Prostate gland (tissue), 2 donors: ENCODE measurements at regions not wholly inside any gene's neighbourhood (a gene's known extent, or its start where the extent isn't known, plus 50 kb on each side); places are given as distances from the start of the nearest gene placed in this dataset.
"Not testable (repeated sequence)": the region's sequence is repeated elsewhere in the genome, so short reads cannot be mapped to it uniquely, and the experiment has no call there.

ENCODE experiments used
- DNase-seq: peaks from one replicate; pipeline ENCODE4 v3.0.0-alpha.2; 2019; ENCODE audit warnings: low spot score
- H3K27ac ChIP-seq, 2 donors: fragments of 200-600 bp; sonication (generic); 2 replicates each; pipeline ENCODE4 v1.5.1; 2017 to 2019
- H3K27me3 ChIP-seq: fragments of 200-600 bp; sonication (generic); replicated peaks from 2 replicates; pipeline ENCODE4 v1.5.1; 2019; ENCODE audit not compliant: insufficient read depth
- H3K36me3 ChIP-seq, 2 donors: fragments of 200-600 bp; sonication (generic); 1 replicate in 1 of 2; 2 replicates in 1 of 2; pipeline versions ENCODE4 v1.5.1 to v1.8.1; 2017 to 2019
- H3K4me1 ChIP-seq: fragments of 200-600 bp; sonication (generic); replicated peaks from 2 replicates; pipeline ENCODE4 v1.5.1; 2019
- H3K4me3 ChIP-seq, 2 donors: fragments of 200-600 bp; sonication (generic); 2 replicates each; pipeline ENCODE4 v1.5.1; 2017 to 2019
- H3K9me3 ChIP-seq: fragments of 200-600 bp; sonication (generic); 2 replicates; pipeline ENCODE4 v1.5.1; 2017
- POLR2A ChIP-seq: fragments of 450-650 bp; IDR thresholded peaks from one replicate; pipeline ENCODE4 v1.6.1; 2016; ENCODE audit warnings: antibody characterized with exemption, mild to moderate bottlenecking
- POLR2AphosphoS5 ChIP-seq: sonication (generic); formaldehyde crosslinking; IDR thresholded peaks from one replicate; pipeline ENCODE4 v1.6.1; 2017; ENCODE audit warnings: antibody characterized with exemption
- WGBS: methylation state at CpG from one replicate; pipeline ENCODE4 v1.1.5; 2018; 5-methylcytosine and 5-hydroxymethylcytosine counted together
- intact Hi-C: fragments of 100-400 bp; cut with DNase I; formaldehyde crosslinking; loops from one replicate; pipeline ENCODE4 v1.14.2; 2022
- TF ChIP-seq, protein P1 (sequence below), 4 experiments: fragments of 200-600 bp in 2 of 4; fragments of 450-650 bp in 2 of 4; sonication (generic) in 2 of 4; IDR thresholded peaks; 1 replicate in 3 of 4; 2 replicates in 1 of 4; pipeline ENCODE4 v1.5.1; 2016 to 2019; ENCODE audit warnings: antibody characterized with exemption in 4 of 4, mild to moderate bottlenecking in 2 of 4, moderate library complexity in 2 of 4

GRCh38 chr9:2525147-2525546 is 96.4 kb upstream of the VLDLR start:
- Histone ChIP-seq H3K9me3 (no peaks in the 10 kb centered on the region), H3K27me3 (no peaks in the 10 kb centered on the region), H3K27ac (no peak overlapping the region), H3K36me3 (no peaks in the 10 kb centered on the region), H3K4me3 (no peak overlapping the region), H3K4me1 (no peaks in the 10 kb centered on the region)
- DNase-seq = no peak
- intact Hi-C loops = no loop called here
- 93% methylated on average over 2 of the region's 2 CpGs for WGBS
- TF ChIP-seq, protein P1, sequence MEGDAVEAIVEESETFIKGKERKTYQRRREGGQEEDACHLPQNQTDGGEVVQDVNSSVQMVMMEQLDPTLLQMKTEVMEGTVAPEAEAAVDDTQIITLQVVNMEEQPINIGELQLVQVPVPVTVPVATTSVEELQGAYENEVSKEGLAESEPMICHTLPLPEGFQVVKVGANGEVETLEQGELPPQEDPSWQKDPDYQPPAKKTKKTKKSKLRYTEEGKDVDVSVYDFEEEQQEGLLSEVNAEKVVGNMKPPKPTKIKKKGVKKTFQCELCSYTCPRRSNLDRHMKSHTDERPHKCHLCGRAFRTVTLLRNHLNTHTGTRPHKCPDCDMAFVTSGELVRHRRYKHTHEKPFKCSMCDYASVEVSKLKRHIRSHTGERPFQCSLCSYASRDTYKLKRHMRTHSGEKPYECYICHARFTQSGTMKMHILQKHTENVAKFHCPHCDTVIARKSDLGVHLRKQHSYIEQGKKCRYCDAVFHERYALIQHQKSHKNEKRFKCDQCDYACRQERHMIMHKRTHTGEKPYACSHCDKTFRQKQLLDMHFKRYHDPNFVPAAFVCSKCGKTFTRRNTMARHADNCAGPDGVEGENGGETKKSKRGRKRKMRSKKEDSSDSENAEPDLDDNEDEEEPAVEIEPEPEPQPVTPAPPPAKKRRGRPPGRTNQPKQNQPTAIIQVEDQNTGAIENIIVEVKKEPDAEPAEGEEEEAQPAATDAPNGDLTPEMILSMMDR (IDR thresholded peaks at IDR 0.05) = no peak

- no peak overlapping the region for H3K27ac ChIP-seq
- H3K36me3 ChIP-seq = no peaks in the 10 kb centered on the region
- H3K9me3 ChIP-seq = no peaks in the 10 kb centered on the region
- WGBS = 84% methylated on average over 2 of the region's 2 CpGs
- DNase-seq = no peak
- H3K4me1 ChIP-seq = no peaks in the 10 kb centered on the region
- TF ChIP-seq POLR2A = no peak
- no peak for TF ChIP-seq POLR2AphosphoS5
- TF ChIP-seq, protein P1 (IDR thresholded peaks at IDR 0.05) = no peak
- intact Hi-C loops = no loop called here
- H3K4me3 ChIP-seq = no peak overlapping the region
- H3K27me3 ChIP-seq = no peaks in the 10 kb centered on the region
Observed at GRCh38 chr9:2526071-2526828, 95.3 kb upstream of the VLDLR start.

DNA sequence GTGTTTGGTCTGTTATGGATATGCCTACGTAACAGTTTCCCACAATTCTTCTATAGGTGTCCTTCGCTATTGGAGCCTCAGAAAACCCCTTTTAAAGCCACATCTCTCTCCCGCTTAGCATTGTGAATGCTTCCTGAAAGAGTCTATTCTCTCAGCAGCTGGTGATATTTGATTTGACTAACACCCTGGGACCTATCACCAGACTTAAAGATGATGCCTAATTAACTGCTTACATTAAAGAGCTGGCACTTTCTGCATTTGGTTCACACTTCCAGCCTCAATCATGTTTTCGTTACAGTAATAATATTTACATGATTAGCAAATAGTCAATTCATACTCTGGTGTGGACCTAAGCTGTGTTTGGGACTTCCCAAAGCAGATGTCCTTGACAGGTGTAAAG is 90.1 kb upstream of the VLDLR start:
- Histone ChIP-seq H3K9me3 (no peaks in the 10 kb centered on the region), H3K4me3 (no peak overlapping the region), H3K27ac (no peak overlapping the region), H3K4me1 (no peaks in the 10 kb centered on the region), H3K36me3 (no peaks in the 10 kb centered on the region), H3K27me3 (no peaks in the 10 kb centered on the region)
- 90% methylated on average over 4 of the region's 4 CpGs for WGBS
- intact Hi-C loops = no loop called here
- TF ChIP-seq, protein P1 (IDR thresholded peaks at IDR 0.05) = no peak
- TF ChIP-seq POLR2A = no peak
- TF ChIP-seq POLR2AphosphoS5 = no peak
- no peak for DNase-seq

DNA sequence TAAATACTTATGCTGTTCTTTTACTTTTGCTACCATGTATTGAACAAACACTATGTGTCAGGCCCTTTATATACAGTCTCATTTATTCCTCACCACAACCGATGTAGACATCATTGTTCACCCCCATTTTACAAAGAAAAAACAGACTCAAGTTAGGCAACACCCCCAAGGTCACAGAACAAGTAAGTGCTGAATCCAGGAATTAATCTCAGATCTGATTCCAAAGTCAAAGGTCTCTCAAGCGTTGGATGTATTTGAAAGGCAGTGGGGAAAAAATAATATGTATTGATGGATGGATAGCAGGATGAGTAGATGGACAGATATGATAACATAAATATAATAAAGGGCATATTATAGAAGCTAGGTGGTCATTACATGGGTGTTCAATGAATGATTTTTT is 85.1 kb upstream of the VLDLR start:
- Histone ChIP-seq H3K9me3 (no peaks in the 10 kb centered on the region), H3K4me1 (no peaks in the 10 kb centered on the region), H3K27me3 (no peaks in the 10 kb centered on the region), H3K36me3 (no peaks in the 10 kb centered on the region), H3K27ac (no peak overlapping the region), H3K4me3 (no peak overlapping the region)
- intact Hi-C loops = no loop called here
- WGBS = 84% methylated on average over 2 of the region's 2 CpGs
- TF ChIP-seq POLR2A (no peak), POLR2AphosphoS5 (no peak)
- TF ChIP-seq, protein P1 (IDR thresholded peaks at IDR 0.05) = no peak
- no peak for DNase-seq

- intact Hi-C loops = no loop called here
- WGBS = 77% methylated on average over 6 of the region's 6 CpGs
Observed at GRCh38 chr9:2545881-2546490, 75.6 kb upstream of the VLDLR start.

GRCh38 chr9:2555899-2556600 is 65.5 kb upstream of the VLDLR start:
- intact Hi-C loops = loop anchor here (5.0 kb wide), 2 partner anchors 66 to 171 kb away; partner anchors contain the start of gene VLDLR
- 91% methylated on average over 7 of the region's 7 CpGs for WGBS
- H3K4me3 ChIP-seq, H3K27me3 ChIP-seq, H3K4me1 ChIP-seq, H3K9me3 ChIP-seq, DNase-seq, H3K36me3 ChIP-seq, H3K27ac ChIP-seq: not testable (repeated sequence)

More at GRCh38 chr9:2545881-2546490, 75.6 kb upstream of the VLDLR start:
- no peak overlapping the region for H3K4me3 ChIP-seq
- no peaks in the 10 kb centered on the region for H3K36me3 ChIP-seq
- H3K27me3 ChIP-seq = no peaks in the 10 kb centered on the region
- DNase-seq = no peak
- H3K9me3 ChIP-seq = no peaks in the 10 kb centered on the region
- no peaks in the 10 kb centered on the region for H3K4me1 ChIP-seq
- TF ChIP-seq POLR2A (no peak), POLR2AphosphoS5 (no peak)
- TF ChIP-seq, protein P1 (IDR thresholded peaks at IDR 0.05) = no peak
- H3K27ac ChIP-seq = no peak overlapping the region
